ENCODE measurements at regions not wholly inside any gene's neighbourhood (a gene's known extent, or its start where the extent isn't known, plus 50 kb on each side); places are given as distances from the start of the nearest gene placed in this dataset.
"Not testable (repeated sequence)": the region's sequence is repeated elsewhere in the genome, so short reads cannot be mapped to it uniquely, and the experiment has no call there.

GRCh38 chr1:189755100-189755499 lies 722.6 kb downstream of the BRINP3 start:
- TF ChIP-seq CTCF (IDR thresholded peaks at IDR 0.05; ENCODE audit: low read depth, low read length); EZH2phosphoT487 (IDR thresholded peaks at IDR 0.05; ENCODE audit: low read depth): not testable (repeated sequence)

Data from OCI-LY3 (cell line).